Nephron (organoid): ENCODE measurements at regions not wholly inside any gene's neighbourhood (a gene's known extent, or its start where the extent isn't known, plus 50 kb on each side); places are given as distances from the start of the nearest gene placed in this dataset.
"Not testable (repeated sequence)": the region's sequence is repeated elsewhere in the genome, so short reads cannot be mapped to it uniquely, and the experiment has no call there.

Experiments used
- H3K27ac Mint-ChIP-seq, 3 experiments: 2 replicates each; pipeline ENCODE4 v1.8.0; 2020; ENCODE audit warnings: mixed read lengths in 3 of 3, mild to moderate bottlenecking in 2 of 3, moderate library complexity in 1 of 3
- H3K27me3 Mint-ChIP-seq: 2 replicates; pipeline ENCODE4 v1.8.0; 2021; ENCODE audit warnings: low read depth, mild to moderate bottlenecking, moderate library complexity, mixed read lengths
- H3K36me3 Mint-ChIP-seq: 2 replicates; pipeline ENCODE4 v1.8.0; 2020; ENCODE audit warnings: low read depth, mixed read lengths
- H3K4me1 Mint-ChIP-seq: 2 replicates; pipeline ENCODE4 v1.8.0; 2020; ENCODE audit warnings: mixed read lengths
- H3K4me3 Mint-ChIP-seq, 3 experiments: 2 replicates each; pipeline ENCODE4 v1.8.0; 2020; ENCODE audit warnings: mild to moderate bottlenecking in 3 of 3, mixed read lengths in 3 of 3, moderate library complexity in 2 of 3
- H3K9me3 Mint-ChIP-seq: 2 replicates; pipeline ENCODE4 v1.8.0; 2020; ENCODE audit warnings: mixed read lengths
- CTCF ChIP-seq, 3 experiments: fragments of 200-600 bp; sonication (generic); IDR thresholded peaks; one replicate each; pipeline ENCODE4 v1.5.0; 2021; ENCODE audit warnings: antibody characterized with exemption in 3 of 3; ENCODE audit not compliant: unreplicated experiment in 3 of 3

GRCh38 chr14:66272221-66272620 lies 213.9 kb upstream of the CCDC196 start:
- no peaks in the 10 kb centered on the region for H3K4me1 Mint-ChIP-seq
- no peaks in the 10 kb centered on the region for H3K36me3 Mint-ChIP-seq
- H3K27me3 Mint-ChIP-seq = peaks cover 5% of the 10 kb centered on the region

GRCh38 chr14:66273261-66273832 lies 212.8 kb upstream of the CCDC196 start:
- Mint-ChIP-seq H3K9me3 (no peaks in the 10 kb centered on the region), H3K4me1 (no peaks in the 10 kb centered on the region), H3K36me3 (no peaks in the 10 kb centered on the region), H3K4me3 (no peak overlapping the region), H3K27me3 (peaks cover 5% of the 10 kb centered on the region), H3K27ac (no peak overlapping the region)
- TF ChIP-seq CTCF (IDR thresholded peaks at IDR 0.05; ENCODE audit: unreplicated experiment in 3 of 3) = no peak

More at GRCh38 chr14:66272221-66272620, 213.9 kb upstream of the CCDC196 start:
- no peaks in the 10 kb centered on the region for H3K9me3 Mint-ChIP-seq
- no peak overlapping the region for H3K4me3 Mint-ChIP-seq
- H3K27ac Mint-ChIP-seq = no peak overlapping the region
- no peak for TF ChIP-seq CTCF (IDR thresholded peaks at IDR 0.05; ENCODE audit: unreplicated experiment in 3 of 3)

GRCh38 chr14:66278418-66278817 lies 207.8 kb upstream of the CCDC196 start:
- H3K9me3 Mint-ChIP-seq, H3K27ac Mint-ChIP-seq, H3K27me3 Mint-ChIP-seq, H3K4me3 Mint-ChIP-seq, H3K36me3 Mint-ChIP-seq: not testable (repeated sequence)
- H3K4me1 Mint-ChIP-seq = peaks cover 17% of the 10 kb centered on the region

GRCh38 chr14:66281036-66281776 lies 205.0 kb upstream of the CCDC196 start:
- H3K27ac Mint-ChIP-seq = peak overlapping the region in 2 of 3 experiments; percentile 44 to 54
- no peaks in the 10 kb centered on the region for H3K36me3 Mint-ChIP-seq
- H3K4me1 Mint-ChIP-seq = peaks cover 17% of the 10 kb centered on the region
- no peaks in the 10 kb centered on the region for H3K27me3 Mint-ChIP-seq
- peaks cover 3% of the 10 kb centered on the region for H3K9me3 Mint-ChIP-seq
- no peak overlapping the region for H3K4me3 Mint-ChIP-seq
- TF ChIP-seq CTCF (IDR thresholded peaks at IDR 0.05; ENCODE audit: unreplicated experiment in 3 of 3) = no peak

- peaks cover 7% of the 10 kb centered on the region for H3K9me3 Mint-ChIP-seq
- H3K4me1 Mint-ChIP-seq = peaks cover 17% of the 10 kb centered on the region
- no peak for TF ChIP-seq CTCF (IDR thresholded peaks at IDR 0.05; ENCODE audit: unreplicated experiment in 3 of 3)
- no peaks in the 10 kb centered on the region for H3K36me3 Mint-ChIP-seq
- H3K27ac Mint-ChIP-seq = no peak overlapping the region
- peaks cover 4% of the 10 kb centered on the region for H3K27me3 Mint-ChIP-seq
- no peak overlapping the region for H3K4me3 Mint-ChIP-seq
These were observed 201.8 kb upstream of the CCDC196 start for GRCh38 chr14:66284346-66284745.

- no peak overlapping the region for H3K4me3 Mint-ChIP-seq
- no peaks in the 10 kb centered on the region for H3K36me3 Mint-ChIP-seq
- no peak overlapping the region for H3K27ac Mint-ChIP-seq
- peaks cover 4% of the 10 kb centered on the region for H3K27me3 Mint-ChIP-seq
- peaks cover 7% of the 10 kb centered on the region for H3K9me3 Mint-ChIP-seq
- no peak for TF ChIP-seq CTCF (IDR thresholded peaks at IDR 0.05; ENCODE audit: unreplicated experiment in 3 of 3)
- H3K4me1 Mint-ChIP-seq = no peaks in the 10 kb centered on the region
These were observed 197.7 kb upstream of the CCDC196 start for GRCh38 chr14:66288511-66288910.
